Neural progenitor cell (in vitro differentiated cells): ENCODE measurements at regions not wholly inside any gene's neighbourhood (a gene's known extent, or its start where the extent isn't known, plus 50 kb on each side); places are given as distances from the start of the nearest gene placed in this dataset.

ENCODE experiments used
- DNase-seq: peaks from one replicate; pipeline ENCODE4 v3.0.0-alpha.2; 2016; ENCODE audit warnings: low spot score
- H2AFZ ChIP-seq: fragments of 200-600 bp; sonication (generic); replicated peaks from 2 replicates; pipeline ENCODE4 v1.6.1; 2016; ENCODE audit warnings: antibody characterized with exemption
- H3F3A ChIP-seq: fragments of 200-600 bp; sonication (generic); 2 replicates; pipeline ENCODE4 v1.6.1; 2016; ENCODE audit warnings: antibody characterized with exemption, low read depth
- H3K27ac ChIP-seq: fragments of 200-600 bp; sonication (generic); 2 replicates; pipeline ENCODE4 v1.5.1; 2016; ENCODE audit warnings: mild to moderate bottlenecking
- H3K27me3 ChIP-seq: fragments of 200-600 bp; sonication (generic); 2 replicates; pipeline ENCODE4 v1.6.1; 2016; ENCODE audit warnings: mild to moderate bottlenecking, moderate library complexity
- H3K36me3 ChIP-seq: fragments of 200-600 bp; sonication (generic); 2 replicates; pipeline ENCODE4 v1.5.1; 2016
- H3K4me1 ChIP-seq: fragments of 200-600 bp; sonication (generic); 2 replicates; pipeline ENCODE4 v1.6.1; 2016; ENCODE audit warnings: mixed run types
- H3K4me2 ChIP-seq: fragments of 200-600 bp; sonication (generic); 2 replicates; pipeline ENCODE4 v1.6.1; 2016
- H3K4me3 ChIP-seq: fragments of 200-600 bp; sonication (generic); 2 replicates; pipeline ENCODE4 v1.5.1; 2016
- H3K79me2 ChIP-seq: fragments of 200-600 bp; sonication (generic); 2 replicates; pipeline ENCODE4 v1.6.1; 2016; ENCODE audit warnings: low read depth
- H3K9ac ChIP-seq: fragments of 200-600 bp; sonication (generic); 2 replicates; pipeline ENCODE4 v1.6.1; 2016
- H3K9me3 ChIP-seq: fragments of 200-600 bp; sonication (generic); 2 replicates; pipeline ENCODE4 v1.5.1; 2016; ENCODE audit warnings: low read depth
- H4K20me1 ChIP-seq: fragments of 200-600 bp; sonication (generic); 2 replicates; pipeline ENCODE4 v1.6.1; 2016; ENCODE audit warnings: low read depth
- H3K27ac Mint-ChIP-seq: 3 replicates; pipeline ENCODE4 v1.8.0; 2021; ENCODE audit warnings: mixed read lengths
- H3K27me3 Mint-ChIP-seq: 2 replicates; pipeline ENCODE4 v1.8.0; 2022; ENCODE audit warnings: low read depth, mild to moderate bottlenecking, inconsistent platforms, moderate library complexity, mixed read lengths; ENCODE audit not compliant: insufficient read depth
- H3K36me3 Mint-ChIP-seq: 3 replicates; pipeline ENCODE4 v1.8.0; 2021; ENCODE audit warnings: mixed read lengths
- H3K4me1 Mint-ChIP-seq: 3 replicates; pipeline ENCODE4 v1.8.0; 2021; ENCODE audit warnings: mixed read lengths
- H3K4me3 Mint-ChIP-seq: 3 replicates; pipeline ENCODE4 v1.8.0; 2021; ENCODE audit warnings: mild to moderate bottlenecking, moderate library complexity, mixed read lengths
- H3K9me3 Mint-ChIP-seq: 3 replicates; pipeline ENCODE4 v1.8.0; 2020; ENCODE audit warnings: mixed read lengths
- CTCF ChIP-seq: fragments of 200-600 bp; sonication (generic); IDR thresholded peaks from 2 replicates; pipeline ENCODE4 v1.5.1; 2017; ENCODE audit warnings: antibody characterized with exemption, mild to moderate bottlenecking
- EZH2 ChIP-seq: fragments of 200-600 bp; sonication (generic); IDR thresholded peaks from 2 replicates; pipeline ENCODE4 v1.6.1; 2017; ENCODE audit warnings: antibody characterized with exemption, mild to moderate bottlenecking, moderate library complexity
- EZH2phosphoT487 ChIP-seq: fragments of 200-600 bp; sonication (generic); IDR thresholded peaks from 2 replicates; pipeline ENCODE4 v1.6.1; 2017; ENCODE audit warnings: antibody characterized with exemption

GRCh38 chr3:117995842-117996437 is 1038.7 kb downstream of the IGSF11 start:
- Mint-ChIP-seq H3K4me3 (no peak overlapping the region), H3K27ac (no peak overlapping the region), H3K27me3 (peaks cover 5% of the 10 kb centered on the region), H3K36me3 (no peaks in the 10 kb centered on the region), H3K9me3 (no peaks in the 10 kb centered on the region), H3K4me1 (no peaks in the 10 kb centered on the region)
- DNase-seq, result no peak
- Histone ChIP-seq H3K79me2 (no peaks in the 10 kb centered on the region), H3F3A (peaks cover 4% of the 10 kb centered on the region), H3K27me3 (peaks cover 32% of the 10 kb centered on the region), H3K4me3 (peak overlapping the region; percentile 71), H3K9me3 (no peaks in the 10 kb centered on the region), H3K9ac (no peak overlapping the region), H3K4me2 (peak overlapping the region; percentile 93), H3K27ac (no peak overlapping the region), H2AFZ (no peak overlapping the region), H4K20me1 (no peaks in the 10 kb centered on the region), H3K36me3 (no peaks in the 10 kb centered on the region), H3K4me1 (peaks cover under 1% of the 10 kb centered on the region)
- TF ChIP-seq CTCF (no peak), EZH2phosphoT487 (no peak), EZH2 (no peak)

- Histone ChIP-seq H3K27ac (no peak overlapping the region), H3K4me2 (peak overlapping the region; percentile 93), H2AFZ (peak overlapping the region; percentile 100), H3K27me3 (peaks cover 32% of the 10 kb centered on the region), H3K36me3 (no peaks in the 10 kb centered on the region), H3K4me3 (peak overlapping the region; percentile 71), H3K79me2 (no peaks in the 10 kb centered on the region), H3F3A (peaks cover 4% of the 10 kb centered on the region), H3K4me1 (peaks cover 4% of the 10 kb centered on the region), H3K9ac (no peak overlapping the region), H3K9me3 (no peaks in the 10 kb centered on the region), H4K20me1 (no peaks in the 10 kb centered on the region)
- peaks cover 5% of the 10 kb centered on the region for H3K27me3 Mint-ChIP-seq
- TF ChIP-seq EZH2phosphoT487 (no peak), CTCF (peak; percentile 89), EZH2 (no peak)
- H3K27ac Mint-ChIP-seq, result no peak overlapping the region
- H3K4me3 Mint-ChIP-seq, result no peak overlapping the region
- H3K9me3 Mint-ChIP-seq, result no peaks in the 10 kb centered on the region
- H3K36me3 Mint-ChIP-seq, result no peaks in the 10 kb centered on the region
- DNase-seq, result peak; percentile 93
- H3K4me1 Mint-ChIP-seq, result peaks cover 2% of the 10 kb centered on the region
Measured at GRCh38 chr3:117997201-117998049, 1037.2 kb downstream of the IGSF11 start.

GRCh38 chr3:117998071-117998470 is 1036.6 kb downstream of the IGSF11 start:
- no peak overlapping the region for H3K4me3 Mint-ChIP-seq
- H3K4me1 Mint-ChIP-seq, result peaks cover 2% of the 10 kb centered on the region
- TF ChIP-seq EZH2, result no peak
- TF ChIP-seq CTCF, result no peak
- TF ChIP-seq EZH2phosphoT487, result no peak
- Histone ChIP-seq H3K27ac (no peak overlapping the region), H4K20me1 (no peaks in the 10 kb centered on the region), H3K4me3 (no peak overlapping the region), H3K9ac (no peak overlapping the region), H2AFZ (no peak overlapping the region), H3K36me3 (no peaks in the 10 kb centered on the region), H3K9me3 (no peaks in the 10 kb centered on the region), H3K4me2 (no peak overlapping the region), H3K4me1 (peaks cover 4% of the 10 kb centered on the region), H3K27me3 (peaks cover 32% of the 10 kb centered on the region), H3F3A (peaks cover 4% of the 10 kb centered on the region), H3K79me2 (no peaks in the 10 kb centered on the region)
- no peaks in the 10 kb centered on the region for H3K36me3 Mint-ChIP-seq
- no peak for DNase-seq
- H3K27ac Mint-ChIP-seq, result no peak overlapping the region
- H3K9me3 Mint-ChIP-seq, result no peaks in the 10 kb centered on the region
- peaks cover 5% of the 10 kb centered on the region for H3K27me3 Mint-ChIP-seq
